GM04503 (cell line): ENCODE measurements at regions not wholly inside any gene's neighbourhood (a gene's known extent, or its start where the extent isn't known, plus 50 kb on each side); places are given as distances from the start of the nearest gene placed in this dataset.
A peak's percentile ranks its signal among the peaks of the same experiment; 100 is the strongest.

Experiments used
- DNase-seq: peaks from one replicate; pipeline ENCODE4 v3.0.0-alpha.2; 2012; ENCODE audit warnings: low read depth

GRCh38 chr12:28107679-28108078 is 82.6 kb upstream of the CCDC91 start:
- DNase-seq: no peak

- no peak for DNase-seq
Observed at GRCh38 chr12:28108599-28108998, 81.7 kb upstream of the CCDC91 start.

- no peak for DNase-seq
Observed at GRCh38 chr12:28110329-28110728, 79.9 kb upstream of the CCDC91 start.

- DNase-seq: no peak
Observed at GRCh38 chr12:28114488-28114887, 75.8 kb upstream of the CCDC91 start.

GRCh38 chr12:28121433-28121832 is 68.8 kb upstream of the CCDC91 start:
- no peak for DNase-seq

- DNase-seq: no peak
Observed at GRCh38 chr12:28121899-28122655, 68.2 kb upstream of the CCDC91 start.

GRCh38 chr12:28122756-28123155 is 67.5 kb upstream of the CCDC91 start:
- no peak for DNase-seq

GRCh38 chr12:28127455-28127854 is 62.8 kb upstream of the CCDC91 start:
- DNase-seq: no peak

GRCh38 chr12:28129031-28129430 is 61.2 kb upstream of the CCDC91 start:
- DNase-seq: no peak

GRCh38 chr12:28130234-28130624 is 60.0 kb upstream of the CCDC91 start:
- no peak for DNase-seq

GRCh38 chr12:28130625-28131598 is 59.3 kb upstream of the CCDC91 start:
- DNase-seq: peak; percentile 77

- DNase-seq: no peak
Observed at GRCh38 chr12:28132398-28132797, 57.9 kb upstream of the CCDC91 start.

- DNase-seq: no peak
Observed at GRCh38 chr12:28135801-28136439, 54.3 kb upstream of the CCDC91 start.

- DNase-seq: no peak
Observed at GRCh38 chr12:28137414-28137813, 52.8 kb upstream of the CCDC91 start.

- no peak for DNase-seq
Observed at GRCh38 chr12:28140404-28140803, 49.9 kb upstream of the CCDC91 start.
